ENCODE measurements at regions not wholly inside any gene's neighbourhood (a gene's known extent, or its start where the extent isn't known, plus 50 kb on each side); places are given as distances from the start of the nearest gene placed in this dataset.

- TF ChIP-seq POLR2A (IDR thresholded peaks at IDR 0.05), result no peak
- no peak for TF ChIP-seq CTCF (IDR thresholded peaks at IDR 0.05 in 4 of 5, conservative IDR thresholded peaks at IDR 0.05 in 1 of 5)
Observed at GRCh38 chr2:7673853-7674252, 756.6 kb downstream of the RNF144A start.
